Stomach (tissue), 8 donors: ENCODE measurements at regions not wholly inside any gene's neighbourhood (a gene's known extent, or its start where the extent isn't known, plus 50 kb on each side); places are given as distances from the start of the nearest gene placed in this dataset.
"Not testable (repeated sequence)": the region's sequence is repeated elsewhere in the genome, so short reads cannot be mapped to it uniquely, and the experiment has no call there.

Experiments
- DNase-seq, 2 donors: peaks; one replicate each; pipeline versions ENCODE4 v3.0.0 to v3.0.0-alpha.2; 2013 to 2019
- H3K27ac ChIP-seq, 5 donors: fragments of 200-600 bp in 4 of 5; sonication (generic) in 4 of 5; one replicate each; pipeline ENCODE4 v1.5.1; 2013 to 2019; ENCODE audit warnings: mild to moderate bottlenecking in 1 of 5, moderate library complexity in 1 of 5
- H3K27me3 ChIP-seq, 3 donors: fragments of 200-600 bp; sonication (generic); one replicate each; pipeline ENCODE4 v1.5.1; 2017 to 2019; ENCODE audit warnings: mixed run types in 1 of 3
- H3K36me3 ChIP-seq, 4 donors: fragments of 200-600 bp; sonication (generic); 1 replicate in 3 of 4; 2 replicates in 1 of 4; pipeline ENCODE4 v1.5.1; 2016 to 2019
- H3K4me1 ChIP-seq, 4 donors: fragments of 200-600 bp; sonication (generic); one replicate each; pipeline ENCODE4 v1.5.1; 2016 to 2019
- H3K4me3 ChIP-seq, 4 donors: fragments of 200-600 bp; sonication (generic) in 3 of 4; one replicate each; pipeline ENCODE4 v1.5.1; 2016 to 2019; ENCODE audit warnings: mild to moderate bottlenecking in 1 of 4
- H3K9me3 ChIP-seq, 4 donors: fragments of 200-600 bp; sonication (generic); one replicate each; pipeline ENCODE4 v1.5.1; 2016 to 2019
- EP300 ChIP-seq: sonication (generic); formaldehyde crosslinking; IDR thresholded peaks from one replicate; pipeline ENCODE4 v1.6.1; 2017; ENCODE audit warnings: antibody characterized with exemption
- POLR2A ChIP-seq, 4 donors: fragments of 450-650 bp; IDR thresholded peaks; one replicate each; pipeline ENCODE4 v1.6.1; 2016; ENCODE audit warnings: antibody characterized with exemption in 4 of 4, control low read depth in 2 of 4, mild to moderate bottlenecking in 1 of 4, moderate library complexity in 1 of 4
- POLR2AphosphoS5 ChIP-seq, 3 donors: sonication (generic); formaldehyde crosslinking; IDR thresholded peaks; one replicate each; pipeline ENCODE4 v1.6.1; 2016; ENCODE audit warnings: antibody characterized with exemption in 3 of 3
- WGBS, 5 donors: extraction: QIAGEN DNeasy Blood & Tissue Kit in 3 of 5; methylation state at CpG; one replicate each; pipeline versions ENCODE4 v1.1.5 to v1.1.7; 2013 to 2018; 5-methylcytosine and 5-hydroxymethylcytosine counted together
- intact Hi-C: fragments of 100-400 bp; cut with DNase I; formaldehyde crosslinking; loops from one replicate; pipeline ENCODE4 v1.15.1; 2023; ENCODE audit warnings: low total_unique reads
- TF ChIP-seq, protein P1 (sequence below), 7 experiments: fragments of 450-650 bp in 4 of 7; fragments of 200-600 bp in 3 of 7; sonication (generic) in 3 of 7; IDR thresholded peaks; one replicate each; pipeline ENCODE4 v1.5.1; 2016 to 2019; ENCODE audit warnings: antibody characterized with exemption in 7 of 7, control low read depth in 2 of 7, mild to moderate bottlenecking in 1 of 7
- donor health status: healthy with polysubstance abuse.
- donor health status: Bipolar disorder and iron deficiency.
- donor health status: healthy.

DNA sequence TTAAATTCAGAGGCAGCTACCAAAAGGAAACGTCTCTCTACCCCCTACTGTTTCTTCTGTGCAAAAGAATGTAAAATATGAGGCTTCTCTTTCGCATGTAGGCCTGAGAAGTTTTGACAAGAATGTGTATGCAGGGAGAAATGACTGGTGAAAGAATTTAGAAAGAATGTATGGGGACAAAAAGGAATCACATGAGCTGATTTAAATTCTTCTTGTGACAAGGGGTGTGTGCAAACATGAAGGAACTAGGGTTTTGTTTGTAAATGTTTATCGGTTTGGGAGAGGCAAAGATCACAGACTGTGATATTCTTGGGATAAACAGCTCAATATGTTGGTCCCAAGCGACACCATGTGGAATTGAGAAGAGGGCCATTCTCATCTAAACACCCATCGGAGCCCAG, 345.2 kb upstream of the VRK2 start:
- intact Hi-C loops, result no loop called here
- TF ChIP-seq EP300 (no peak), POLR2AphosphoS5 (IDR thresholded peaks at IDR 0.05) (no peak), POLR2A (IDR thresholded peaks at IDR 0.05) (no peak)
- TF ChIP-seq, protein P1, sequence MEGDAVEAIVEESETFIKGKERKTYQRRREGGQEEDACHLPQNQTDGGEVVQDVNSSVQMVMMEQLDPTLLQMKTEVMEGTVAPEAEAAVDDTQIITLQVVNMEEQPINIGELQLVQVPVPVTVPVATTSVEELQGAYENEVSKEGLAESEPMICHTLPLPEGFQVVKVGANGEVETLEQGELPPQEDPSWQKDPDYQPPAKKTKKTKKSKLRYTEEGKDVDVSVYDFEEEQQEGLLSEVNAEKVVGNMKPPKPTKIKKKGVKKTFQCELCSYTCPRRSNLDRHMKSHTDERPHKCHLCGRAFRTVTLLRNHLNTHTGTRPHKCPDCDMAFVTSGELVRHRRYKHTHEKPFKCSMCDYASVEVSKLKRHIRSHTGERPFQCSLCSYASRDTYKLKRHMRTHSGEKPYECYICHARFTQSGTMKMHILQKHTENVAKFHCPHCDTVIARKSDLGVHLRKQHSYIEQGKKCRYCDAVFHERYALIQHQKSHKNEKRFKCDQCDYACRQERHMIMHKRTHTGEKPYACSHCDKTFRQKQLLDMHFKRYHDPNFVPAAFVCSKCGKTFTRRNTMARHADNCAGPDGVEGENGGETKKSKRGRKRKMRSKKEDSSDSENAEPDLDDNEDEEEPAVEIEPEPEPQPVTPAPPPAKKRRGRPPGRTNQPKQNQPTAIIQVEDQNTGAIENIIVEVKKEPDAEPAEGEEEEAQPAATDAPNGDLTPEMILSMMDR (IDR thresholded peaks at IDR 0.05), result no peak
- H3K9me3 ChIP-seq, result no peaks in the 10 kb centered on the region
- no peaks in the 10 kb centered on the region for H3K4me1 ChIP-seq
- H3K4me3 ChIP-seq, result no peak overlapping the region
- no peaks in the 10 kb centered on the region for H3K36me3 ChIP-seq
- no peak for DNase-seq
- H3K27me3 ChIP-seq, result no peaks in the 10 kb centered on the region
- 55 to 67% (median 58%) methylated on average over 5 of the region's 5 CpGs for WGBS, 5 donors
- no peak overlapping the region for H3K27ac ChIP-seq

DNA sequence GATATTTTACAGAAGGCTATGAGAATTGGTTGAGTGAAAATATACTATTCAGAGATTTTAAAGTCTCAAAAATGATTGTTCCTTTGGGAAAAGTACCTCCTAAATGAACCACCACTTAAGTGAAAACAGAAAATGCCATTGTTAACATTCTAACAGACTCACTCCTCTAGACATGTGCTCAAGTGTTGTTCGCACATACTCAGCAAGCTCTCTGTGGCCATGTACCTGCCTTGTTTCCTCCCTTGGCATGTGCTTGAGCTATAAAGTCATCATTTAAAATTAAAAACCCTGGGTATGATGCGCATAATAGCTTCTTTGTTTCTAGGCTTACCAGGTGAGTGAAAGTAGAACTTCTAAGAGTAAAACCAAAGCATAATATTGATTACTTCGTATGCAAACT, 343.2 kb upstream of the VRK2 start:
- Histone ChIP-seq H3K27ac (no peak overlapping the region), H3K36me3 (no peaks in the 10 kb centered on the region), H3K9me3 (no peaks in the 10 kb centered on the region), H3K4me1 (no peaks in the 10 kb centered on the region), H3K4me3 (no peak overlapping the region), H3K27me3 (no peaks in the 10 kb centered on the region)
- intact Hi-C loops, result no loop called here
- 74 to 89% (median 78%) methylated on average over 3 of the region's 3 CpGs for WGBS, 5 donors
- TF ChIP-seq EP300 (no peak), POLR2A (IDR thresholded peaks at IDR 0.05) (no peak), POLR2AphosphoS5 (IDR thresholded peaks at IDR 0.05) (no peak)
- TF ChIP-seq, protein P1 (IDR thresholded peaks at IDR 0.05), result no peak
- DNase-seq, result no peak

DNA sequence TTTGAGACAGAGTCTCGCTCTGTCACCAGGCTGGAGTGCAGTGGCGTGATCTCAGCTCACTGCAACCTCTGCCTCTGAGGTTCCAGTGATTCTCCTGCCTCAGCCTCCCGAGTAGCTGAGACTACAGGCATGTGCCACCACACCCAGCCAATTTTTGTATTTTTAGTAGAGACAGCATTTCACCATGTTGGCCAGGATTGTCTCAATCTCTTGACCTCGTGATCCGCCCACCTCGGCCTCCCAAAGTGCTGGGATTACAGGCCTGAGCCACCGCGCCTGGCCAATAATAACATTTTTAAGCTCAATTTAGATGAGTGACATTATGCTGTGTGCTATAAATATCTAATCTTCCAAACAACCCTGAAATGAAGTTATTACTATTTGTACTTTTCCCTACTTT, 338.8 kb upstream of the VRK2 start:
- H3K9me3 ChIP-seq, DNase-seq, H3K36me3 ChIP-seq, intact Hi-C loops, H3K27me3 ChIP-seq, H3K4me1 ChIP-seq, H3K4me3 ChIP-seq, H3K27ac ChIP-seq: not testable (repeated sequence)
- 74 to 83% (median 80%) methylated on average over 8 of the region's 8 CpGs for WGBS, 5 donors

DNA sequence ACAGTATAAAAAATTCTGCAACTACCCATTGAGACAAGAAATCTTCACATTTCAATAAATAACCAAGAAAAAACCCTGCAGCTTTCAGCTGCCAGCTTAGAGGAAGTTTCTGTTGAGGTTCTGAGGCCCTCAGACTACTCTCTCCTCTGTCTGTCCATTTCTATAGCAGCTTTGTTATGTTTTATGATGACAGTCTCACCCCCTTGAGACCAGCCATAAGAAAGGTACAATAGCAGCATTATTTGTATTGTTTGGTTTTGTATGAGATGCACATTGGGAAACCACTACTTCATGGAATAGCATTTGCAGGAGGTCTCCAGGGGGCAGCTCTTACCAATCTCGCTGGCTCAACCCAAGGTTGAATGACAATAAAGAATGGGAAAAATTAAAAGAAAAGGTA, 334.6 kb upstream of the VRK2 start:
- Histone ChIP-seq H3K9me3 (no peaks in the 10 kb centered on the region), H3K27me3 (no peaks in the 10 kb centered on the region), H3K27ac (no peak overlapping the region), H3K4me3 (no peak overlapping the region), H3K36me3 (no peaks in the 10 kb centered on the region), H3K4me1 (no peaks in the 10 kb centered on the region)
- intact Hi-C loops, result no loop called here
- 73 to 95% (median 77%) methylated on average over 1 of the region's 1 CpG for WGBS, 5 donors
- no peak for DNase-seq
- TF ChIP-seq, protein P1 (IDR thresholded peaks at IDR 0.05), result no peak
- TF ChIP-seq POLR2A (IDR thresholded peaks at IDR 0.05) (no peak), EP300 (no peak), POLR2AphosphoS5 (IDR thresholded peaks at IDR 0.05) (no peak)

DNA sequence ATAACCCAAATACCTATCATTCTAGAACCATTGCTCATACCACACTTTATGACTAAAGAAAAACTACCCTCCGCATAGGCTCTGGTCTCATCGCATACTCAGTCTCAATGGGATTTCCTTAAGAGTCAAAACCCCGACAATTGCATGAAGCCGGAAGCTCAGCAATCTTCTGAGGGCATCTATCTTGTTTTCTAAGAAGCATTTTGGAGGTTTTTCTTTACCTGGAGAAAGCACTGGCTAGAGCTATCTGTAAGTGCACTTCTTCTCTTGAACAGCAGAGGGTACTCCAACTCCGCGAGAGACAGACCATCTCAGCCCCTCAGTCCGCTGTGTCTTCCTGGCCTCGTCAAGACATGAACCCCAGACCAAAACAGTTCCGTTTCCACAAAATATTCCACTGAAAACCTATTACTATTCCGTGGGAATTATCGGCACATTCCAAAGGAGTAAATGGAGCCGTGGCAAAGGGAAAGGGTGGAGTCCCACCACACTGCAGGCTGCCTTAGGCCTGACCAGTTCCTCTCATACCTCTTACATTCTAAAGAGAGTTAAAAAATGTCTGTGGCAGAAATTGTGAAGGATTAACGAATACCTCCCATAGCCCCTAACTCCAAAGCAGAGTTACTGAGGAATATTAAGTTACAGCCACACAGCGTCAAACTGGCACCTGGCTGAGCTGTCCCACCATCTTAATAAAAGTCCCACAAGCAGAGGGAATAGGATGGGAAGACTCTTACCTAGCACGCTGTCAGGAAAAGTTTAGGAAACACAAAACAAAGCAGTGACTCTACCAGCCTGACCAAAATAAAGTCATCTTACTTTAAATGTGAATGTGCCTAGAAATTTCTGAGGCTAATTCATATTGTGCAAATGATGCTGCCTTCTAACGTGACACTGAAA, 325.6 kb upstream of the VRK2 start:
- intact Hi-C loops, result no loop called here
- Histone ChIP-seq H3K9me3 (no peaks in the 10 kb centered on the region), H3K4me3 (peak overlapping the region in 1 of 4 donors; percentile 17), H3K36me3 (no peaks in the 10 kb centered on the region), H3K27me3 (no peaks in the 10 kb centered on the region), H3K4me1 (peaks cover 0 to 6% (median 3%) of the 10 kb centered on the region in 4 donors), H3K27ac (no peak overlapping the region)
- TF ChIP-seq EP300 (no peak), POLR2A (IDR thresholded peaks at IDR 0.05) (no peak), POLR2AphosphoS5 (IDR thresholded peaks at IDR 0.05) (no peak)
- TF ChIP-seq, protein P1 (IDR thresholded peaks at IDR 0.05), result peak in 4 of 7 experiments; percentile 45 to 53 (median 49)
- DNase-seq, result peak in 1 of 2 donors; percentile 79
- WGBS, 5 donors, result 20 to 25% (median 23%) methylated on average over 16 of the region's 16 CpGs
